Lower leg skin (tissue), 4 donors: ENCODE measurements at regions not wholly inside any gene's neighbourhood (a gene's known extent, or its start where the extent isn't known, plus 50 kb on each side); places are given as distances from the start of the nearest gene placed in this dataset.

ENCODE experiments used
- DNase-seq, 2 donors: peaks; one replicate each; pipeline ENCODE4 v3.0.0-alpha.2; 2019; ENCODE audit warnings: low spot score in 2 of 2
- H3K4me3 ChIP-seq: fragments of 200-600 bp; sonication (generic); 2 replicates; pipeline ENCODE4 v1.5.1; 2017; ENCODE audit warnings: mild to moderate bottlenecking, low read depth; ENCODE audit not compliant: poor library complexity, severe bottlenecking
- POLR2A ChIP-seq, 2 donors: fragments of 450-650 bp; IDR thresholded peaks; one replicate each; pipeline ENCODE4 v1.6.1; 2016 to 2017; ENCODE audit warnings: antibody characterized with exemption in 2 of 2, mild to moderate bottlenecking in 1 of 2, moderate library complexity in 1 of 2
- WGBS, 2 donors: methylation state at CpG; one replicate each; pipeline ENCODE4 v1.1.5; 2018; 5-methylcytosine and 5-hydroxymethylcytosine counted together
- intact Hi-C: fragments of 100-400 bp; cut with DNase I; formaldehyde crosslinking; loops from one replicate; pipeline ENCODE4 v1.15.0; 2023; ENCODE audit warnings: low total_unique reads
- TF ChIP-seq, protein P1 (sequence below), 3 donors: fragments of 450-650 bp; IDR thresholded peaks; one replicate each; pipeline ENCODE4 v1.5.1; 2016; ENCODE audit warnings: antibody characterized with exemption in 3 of 3, mild to moderate bottlenecking in 3 of 3, moderate library complexity in 2 of 3

DNA sequence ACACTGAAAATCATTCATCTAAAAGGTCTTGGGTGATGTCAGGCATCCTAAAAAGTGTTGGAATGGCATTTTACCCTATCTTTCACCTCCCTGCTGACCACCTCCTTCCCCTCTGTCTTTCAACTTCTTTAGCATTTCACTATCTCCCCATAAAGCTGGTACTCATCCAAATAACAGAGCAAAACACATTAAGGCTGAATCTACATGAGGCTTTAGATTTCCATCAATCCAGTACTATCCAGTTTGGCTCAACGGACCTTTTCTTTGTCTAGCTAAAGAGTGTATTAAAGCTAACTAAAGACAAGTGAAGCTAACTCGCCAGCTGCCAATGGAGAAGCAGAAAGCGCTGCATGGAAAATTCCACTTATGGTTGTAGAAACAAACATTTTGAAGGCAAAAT, 122.5 kb upstream of the NCKAP5 start:
- DNase-seq, result no peak
- intact Hi-C loops, result no loop called here
- 60 to 75% methylated on average over 3 of the region's 3 CpGs for WGBS, 2 donors
- H3K4me3 ChIP-seq, result no peak overlapping the region
- no peak for TF ChIP-seq POLR2A (IDR thresholded peaks at IDR 0.05)
- TF ChIP-seq, protein P1, sequence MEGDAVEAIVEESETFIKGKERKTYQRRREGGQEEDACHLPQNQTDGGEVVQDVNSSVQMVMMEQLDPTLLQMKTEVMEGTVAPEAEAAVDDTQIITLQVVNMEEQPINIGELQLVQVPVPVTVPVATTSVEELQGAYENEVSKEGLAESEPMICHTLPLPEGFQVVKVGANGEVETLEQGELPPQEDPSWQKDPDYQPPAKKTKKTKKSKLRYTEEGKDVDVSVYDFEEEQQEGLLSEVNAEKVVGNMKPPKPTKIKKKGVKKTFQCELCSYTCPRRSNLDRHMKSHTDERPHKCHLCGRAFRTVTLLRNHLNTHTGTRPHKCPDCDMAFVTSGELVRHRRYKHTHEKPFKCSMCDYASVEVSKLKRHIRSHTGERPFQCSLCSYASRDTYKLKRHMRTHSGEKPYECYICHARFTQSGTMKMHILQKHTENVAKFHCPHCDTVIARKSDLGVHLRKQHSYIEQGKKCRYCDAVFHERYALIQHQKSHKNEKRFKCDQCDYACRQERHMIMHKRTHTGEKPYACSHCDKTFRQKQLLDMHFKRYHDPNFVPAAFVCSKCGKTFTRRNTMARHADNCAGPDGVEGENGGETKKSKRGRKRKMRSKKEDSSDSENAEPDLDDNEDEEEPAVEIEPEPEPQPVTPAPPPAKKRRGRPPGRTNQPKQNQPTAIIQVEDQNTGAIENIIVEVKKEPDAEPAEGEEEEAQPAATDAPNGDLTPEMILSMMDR (IDR thresholded peaks at IDR 0.05), result no peak

DNA sequence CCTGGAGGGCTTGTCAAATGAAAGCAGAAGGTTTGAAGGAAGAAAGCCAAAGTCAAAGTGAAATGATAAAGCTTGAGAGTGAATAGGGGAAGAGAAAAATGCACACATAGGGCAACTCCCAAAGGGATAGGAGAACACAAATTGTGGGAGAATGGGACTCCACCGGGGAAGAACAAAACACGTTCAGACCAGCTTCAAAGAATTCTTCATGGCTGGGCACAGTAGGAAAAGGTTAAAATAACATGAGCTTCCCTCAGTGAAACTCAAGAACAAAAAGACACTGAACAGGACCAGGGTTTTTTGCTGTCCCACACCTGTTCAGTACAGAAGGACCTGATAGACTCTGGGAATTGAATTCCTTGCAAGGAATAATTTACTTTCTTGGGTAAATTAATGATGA, 123.1 kb upstream of the NCKAP5 start:
- no peak for DNase-seq
- TF ChIP-seq POLR2A (IDR thresholded peaks at IDR 0.05), result no peak
- TF ChIP-seq, protein P1 (IDR thresholded peaks at IDR 0.05), result no peak
- H3K4me3 ChIP-seq, result no peak overlapping the region
- intact Hi-C loops, result no loop called here
- 49 to 60% methylated on average over 2 of the region's 2 CpGs for WGBS, 2 donors

DNA sequence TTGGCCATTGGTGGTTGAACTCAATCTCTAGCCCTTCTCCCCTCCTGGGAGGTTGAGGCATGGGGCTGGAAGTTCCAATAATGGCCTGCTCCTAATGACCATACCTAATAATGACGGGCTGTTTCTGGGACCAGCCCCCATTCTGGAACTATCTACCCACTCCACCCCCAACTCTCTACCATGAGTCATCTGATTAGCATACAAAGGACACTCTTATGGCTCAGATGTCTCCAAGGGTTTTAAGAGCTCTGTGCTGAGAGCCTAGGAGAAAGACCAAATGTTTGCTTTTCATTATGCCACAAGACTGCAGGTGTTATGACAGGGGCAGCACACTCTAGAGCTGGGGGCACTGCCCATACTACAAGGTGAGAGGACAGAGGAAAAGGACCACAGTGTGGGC, 137.0 kb upstream of the NCKAP5 start:
- DNase-seq, result no peak
- no peak overlapping the region for H3K4me3 ChIP-seq
- TF ChIP-seq, protein P1 (IDR thresholded peaks at IDR 0.05), result no peak
- TF ChIP-seq POLR2A (IDR thresholded peaks at IDR 0.05), result no peak
- intact Hi-C loops, result no loop called here
- WGBS, 2 donors, result 57 to 65% methylated on average over 1 of the region's 1 CpG

DNA sequence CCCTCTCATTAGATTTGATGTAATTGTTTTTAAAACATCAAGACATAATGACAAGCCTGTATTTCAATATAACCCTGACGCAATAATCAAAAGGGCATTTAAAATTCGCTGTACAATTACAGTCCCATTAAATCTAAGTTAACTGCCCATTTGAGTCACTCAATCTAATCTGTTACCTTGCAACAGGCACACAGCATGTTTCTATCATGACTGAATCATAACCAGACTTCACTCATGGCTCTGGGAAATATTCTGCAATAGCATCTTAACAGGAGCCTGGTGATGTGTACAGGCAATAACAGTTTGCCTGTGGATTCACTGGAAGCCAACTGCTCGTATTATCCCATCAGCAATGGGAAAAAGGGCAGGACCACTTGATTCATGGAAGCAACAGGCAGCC, 142.3 kb upstream of the NCKAP5 start:
- DNase-seq, result no peak
- 86 to 90% methylated on average over 3 of the region's 3 CpGs for WGBS, 2 donors

GRCh38 chr2:133711201-133711600, 142.9 kb upstream of the NCKAP5 start:
- DNase-seq, result no peak
- WGBS, 2 donors, result 79 to 81% methylated on average over 6 of the region's 6 CpGs
- TF ChIP-seq POLR2A (IDR thresholded peaks at IDR 0.05), result no peak
- TF ChIP-seq, protein P1 (IDR thresholded peaks at IDR 0.05), result no peak
- no peak overlapping the region for H3K4me3 ChIP-seq
- intact Hi-C loops, result no loop called here

More for the DNA sequence above, 142.3 kb upstream of the NCKAP5 start:
- H3K4me3 ChIP-seq, result no peak overlapping the region
- TF ChIP-seq, protein P1 (IDR thresholded peaks at IDR 0.05), result no peak
- TF ChIP-seq POLR2A (IDR thresholded peaks at IDR 0.05), result no peak
- intact Hi-C loops, result no loop called here

DNA sequence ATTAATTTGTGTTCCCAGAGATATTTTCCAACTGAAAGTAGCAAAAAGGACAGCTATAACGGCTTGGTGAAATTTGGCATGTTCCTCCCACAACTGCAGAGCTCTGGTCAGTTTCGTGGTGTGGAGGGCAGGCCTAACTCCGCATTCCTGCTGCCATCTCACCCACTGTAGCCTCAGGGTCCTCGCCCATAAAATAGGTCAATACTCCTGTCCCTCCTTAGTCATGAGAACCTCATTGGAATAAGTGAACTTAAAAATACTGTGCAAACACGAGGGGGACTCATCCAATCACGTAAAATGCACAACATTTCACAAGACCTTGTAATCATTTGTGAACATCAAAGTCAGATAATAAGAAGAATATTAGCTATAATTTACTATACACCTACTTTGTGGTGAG, 143.5 kb upstream of the NCKAP5 start:
- TF ChIP-seq, protein P1 (IDR thresholded peaks at IDR 0.05), result no peak
- WGBS, 2 donors, result 89 to 91% methylated on average over 6 of the region's 6 CpGs
- no peak overlapping the region for H3K4me3 ChIP-seq
- no peak for DNase-seq
- intact Hi-C loops, result no loop called here
